Bronchial epithelial cell (primary cell): ENCODE measurements at regions not wholly inside any gene's neighbourhood (a gene's known extent, or its start where the extent isn't known, plus 50 kb on each side); places are given as distances from the start of the nearest gene placed in this dataset.
"Not testable (repeated sequence)": the region's sequence is repeated elsewhere in the genome, so short reads cannot be mapped to it uniquely, and the experiment has no call there.

Experiments used
- DNase-seq: peaks from one replicate; pipeline ENCODE4 v3.0.0-alpha.2; 2010; ENCODE audit warnings: low read depth
- FAIRE-seq: peaks from 2 replicates; lab custom pipeline; 2011; peaks lifted over from hg19 to GRCh38; lab: Jason Lieb, UNC
- H3K27me3 ChIP-seq: 2 replicates; pipeline ENCODE4 v1.5.1; 2011; ENCODE audit warnings: low read length; ENCODE audit not compliant: control insufficient read depth, insufficient read depth
- H3K36me3 ChIP-seq: 2 replicates; pipeline ENCODE4 v1.5.1; 2011; ENCODE audit warnings: low read length; ENCODE audit not compliant: control insufficient read depth, insufficient read depth
- H3K4me3 ChIP-seq: 2 replicates; pipeline ENCODE4 v1.5.1; 2011; ENCODE audit warnings: mild to moderate bottlenecking, low read depth, low read length, control low read depth
- CTCF ChIP-seq: IDR thresholded peaks from 2 replicates; pipeline ENCODE4 v1.5.1; 2011; ENCODE audit warnings: mild to moderate bottlenecking, moderate library complexity, low read length, control low read depth, inconsistent platforms; ENCODE audit not compliant: insufficient read depth, severe bottlenecking

DNA sequence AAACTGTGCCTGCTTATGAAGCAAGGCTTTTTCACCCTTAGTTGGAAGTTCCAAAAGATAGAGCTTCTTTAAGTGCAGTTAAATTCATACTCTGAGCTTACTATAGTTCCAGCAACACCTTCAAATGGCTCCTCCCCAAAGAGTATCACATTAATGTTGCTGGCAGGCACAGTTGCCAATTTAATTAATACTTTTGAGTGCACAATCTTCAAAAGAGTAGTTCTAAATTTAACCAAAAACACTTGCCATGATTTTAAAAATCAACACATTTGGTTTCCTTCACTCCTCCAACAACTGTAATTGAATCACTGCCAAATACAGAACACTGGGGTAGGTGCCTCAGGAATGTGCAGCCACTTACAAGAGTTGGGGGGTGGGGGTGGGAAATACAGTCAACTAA, 150.6 kb upstream of the UBE2E3 start:
- Histone ChIP-seq H3K36me3 (no peaks in the 10 kb centered on the region), H3K27me3 (no peaks in the 10 kb centered on the region), H3K4me3 (no peak overlapping the region)
- FAIRE-seq (no peak), DNase-seq (no peak)
- no peak for TF ChIP-seq CTCF

GRCh38 chr2:180829261-180829660, 151.1 kb upstream of the UBE2E3 start:
- Histone ChIP-seq H3K27me3 (no peaks in the 10 kb centered on the region), H3K4me3 (no peak overlapping the region), H3K36me3 (no peaks in the 10 kb centered on the region)
- TF ChIP-seq CTCF = no peak
- DNase-seq = peak; percentile 61
- FAIRE-seq = no peak

- Histone ChIP-seq H3K4me3 (no peak overlapping the region), H3K36me3 (no peaks in the 10 kb centered on the region), H3K27me3 (no peaks in the 10 kb centered on the region)
- no peak for TF ChIP-seq CTCF
- DNase-seq (no peak), FAIRE-seq (no peak)
Observed at GRCh38 chr2:180828756-180829155, 151.6 kb upstream of the UBE2E3 start.

DNA sequence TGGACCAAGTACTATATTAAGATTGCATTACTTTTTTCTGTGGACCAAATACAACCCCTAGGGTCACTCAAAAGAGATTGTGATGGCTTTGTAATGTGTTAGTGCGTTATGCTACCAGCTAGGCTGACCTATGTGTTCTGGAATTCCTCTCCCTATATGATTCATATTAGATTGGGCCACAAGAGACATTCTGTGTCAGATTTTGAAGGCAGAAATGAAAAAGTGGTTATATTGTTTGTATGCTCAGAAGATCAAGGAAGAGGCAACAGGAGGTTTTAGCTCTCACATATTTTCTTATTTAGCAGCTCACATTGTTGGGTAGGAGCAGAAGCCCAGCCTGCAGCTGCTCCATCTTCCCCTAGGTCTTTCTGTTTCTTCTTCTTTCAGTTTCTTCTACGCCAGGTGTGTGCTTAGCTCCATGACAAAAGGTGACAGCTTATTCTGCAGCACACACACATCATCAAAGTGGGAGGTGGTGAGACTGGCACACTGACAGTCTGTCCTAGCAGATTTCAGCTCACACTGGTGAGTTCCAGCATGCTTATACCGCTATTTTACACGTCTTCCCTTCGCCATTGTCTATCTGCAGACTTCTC, 156.8 kb upstream of the UBE2E3 start:
- DNase-seq (peak; percentile 58), FAIRE-seq (no peak)
- no peaks in the 10 kb centered on the region for H3K36me3 ChIP-seq
- H3K27me3 ChIP-seq = no peaks in the 10 kb centered on the region
- TF ChIP-seq CTCF = no peak
- H3K4me3 ChIP-seq = no peak overlapping the region

DNA sequence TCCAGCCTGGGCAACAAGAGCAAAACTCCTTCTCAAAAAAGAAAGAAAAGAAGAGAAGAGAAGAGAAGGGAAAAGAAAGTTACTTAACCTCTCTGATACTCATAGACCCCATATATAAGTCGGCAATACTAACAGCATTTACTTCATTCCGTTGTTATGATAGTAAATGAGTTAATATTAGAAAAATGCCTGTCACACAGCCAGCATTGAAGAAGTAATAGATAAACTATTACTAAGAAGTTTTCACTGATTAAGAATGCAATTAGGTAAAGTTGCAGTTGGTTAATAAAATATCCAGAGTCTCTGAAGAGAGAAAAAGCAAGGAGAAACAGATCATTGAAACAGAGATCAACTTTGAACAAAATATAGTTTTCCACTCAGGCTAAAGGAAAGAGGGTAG, 161.3 kb upstream of the UBE2E3 start:
- FAIRE-seq = no peak

DNA sequence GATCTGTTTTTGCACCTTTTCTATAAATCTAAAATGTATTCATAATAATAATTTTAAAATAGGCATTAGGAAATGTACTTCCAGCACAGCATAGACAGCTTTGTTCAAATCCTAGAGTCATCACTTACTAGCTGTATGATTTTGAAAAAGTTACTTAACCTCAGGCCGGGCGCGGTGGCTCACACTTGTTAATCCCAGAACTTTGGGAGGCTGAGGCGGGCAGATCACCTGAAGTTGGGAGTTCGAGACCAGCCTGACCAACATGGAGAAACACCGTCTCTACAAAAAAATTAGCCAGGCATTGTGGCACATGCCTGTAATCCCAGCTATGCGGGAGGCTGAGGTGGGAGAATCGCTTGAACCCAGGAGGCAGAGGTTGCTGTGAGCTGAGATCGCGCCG, 161.7 kb upstream of the UBE2E3 start:
- not testable (repeated sequence) for H3K36me3 ChIP-seq, H3K4me3 ChIP-seq, FAIRE-seq, DNase-seq, H3K27me3 ChIP-seq

More for the DNA sequence above, 161.3 kb upstream of the UBE2E3 start:
- Histone ChIP-seq H3K36me3 (no peaks in the 10 kb centered on the region), H3K4me3 (no peak overlapping the region), H3K27me3 (no peaks in the 10 kb centered on the region)
- TF ChIP-seq CTCF = no peak
- DNase-seq = no peak
